ENCODE measurements at regions not wholly inside any gene's neighbourhood (a gene's known extent, or its start where the extent isn't known, plus 50 kb on each side); places are given as distances from the start of the nearest gene placed in this dataset.

DNA sequence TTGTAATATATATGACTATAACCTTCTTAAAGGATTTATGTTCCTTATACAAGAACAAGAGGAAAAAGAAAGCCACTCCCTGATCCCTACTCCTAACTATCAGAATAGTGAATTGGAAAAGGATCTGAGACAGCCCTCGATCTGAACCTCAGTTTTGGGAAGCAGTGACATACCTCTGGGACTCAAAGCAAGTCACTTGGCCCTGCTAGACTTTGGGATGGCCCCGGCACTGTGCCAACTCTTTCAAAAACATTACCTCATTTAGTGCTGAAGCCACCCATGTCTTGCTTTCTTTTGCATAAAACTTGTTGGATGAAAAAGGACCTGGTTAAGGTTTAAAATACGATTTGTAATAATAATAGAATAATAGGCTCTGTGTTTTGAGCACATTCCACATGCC lies 447.3 kb downstream of the FGF9 start:
- TF ChIP-seq EP300 (IDR thresholded peaks at IDR 0.05) (no peak), POLR2AphosphoS5 (IDR thresholded peaks at IDR 0.05) (no peak), POLR2A (IDR thresholded peaks at IDR 0.05) (no peak)
- TF ChIP-seq, protein P1, sequence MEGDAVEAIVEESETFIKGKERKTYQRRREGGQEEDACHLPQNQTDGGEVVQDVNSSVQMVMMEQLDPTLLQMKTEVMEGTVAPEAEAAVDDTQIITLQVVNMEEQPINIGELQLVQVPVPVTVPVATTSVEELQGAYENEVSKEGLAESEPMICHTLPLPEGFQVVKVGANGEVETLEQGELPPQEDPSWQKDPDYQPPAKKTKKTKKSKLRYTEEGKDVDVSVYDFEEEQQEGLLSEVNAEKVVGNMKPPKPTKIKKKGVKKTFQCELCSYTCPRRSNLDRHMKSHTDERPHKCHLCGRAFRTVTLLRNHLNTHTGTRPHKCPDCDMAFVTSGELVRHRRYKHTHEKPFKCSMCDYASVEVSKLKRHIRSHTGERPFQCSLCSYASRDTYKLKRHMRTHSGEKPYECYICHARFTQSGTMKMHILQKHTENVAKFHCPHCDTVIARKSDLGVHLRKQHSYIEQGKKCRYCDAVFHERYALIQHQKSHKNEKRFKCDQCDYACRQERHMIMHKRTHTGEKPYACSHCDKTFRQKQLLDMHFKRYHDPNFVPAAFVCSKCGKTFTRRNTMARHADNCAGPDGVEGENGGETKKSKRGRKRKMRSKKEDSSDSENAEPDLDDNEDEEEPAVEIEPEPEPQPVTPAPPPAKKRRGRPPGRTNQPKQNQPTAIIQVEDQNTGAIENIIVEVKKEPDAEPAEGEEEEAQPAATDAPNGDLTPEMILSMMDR (IDR thresholded peaks at IDR 0.05), result no peak
- DNase-seq, result no peak
- Histone ChIP-seq H3K4me1 (no peaks in the 10 kb centered on the region), H3K27ac (no peak overlapping the region), H3K9me3 (no peaks in the 10 kb centered on the region), H3K27me3 (no peaks in the 10 kb centered on the region), H3K4me3 (no peak overlapping the region), H3K36me3 (no peaks in the 10 kb centered on the region)
- WGBS, 2 donors, result 84 to 89% methylated on average over 3 of the region's 3 CpGs
- intact Hi-C loops (cut with DNase I), result no loop called here

GRCh38 chr13:22120646-22121045 lies 449.8 kb downstream of the FGF9 start:
- no peak for DNase-seq
- H3K4me1 ChIP-seq, result no peaks in the 10 kb centered on the region
- TF ChIP-seq POLR2A (IDR thresholded peaks at IDR 0.05), result no peak
- TF ChIP-seq EP300 (IDR thresholded peaks at IDR 0.05), result no peak
- no peak for TF ChIP-seq POLR2AphosphoS5 (IDR thresholded peaks at IDR 0.05)
- TF ChIP-seq, protein P1 (IDR thresholded peaks at IDR 0.05), result no peak
- H3K36me3 ChIP-seq, result no peaks in the 10 kb centered on the region
- H3K27me3 ChIP-seq, result no peaks in the 10 kb centered on the region
- no peak overlapping the region for H3K27ac ChIP-seq
- no peak overlapping the region for H3K4me3 ChIP-seq
- 86 to 90% methylated on average over 7 of the region's 7 CpGs for WGBS, 2 donors
- no peaks in the 10 kb centered on the region for H3K9me3 ChIP-seq
- intact Hi-C loops (cut with DNase I), result no loop called here

- intact Hi-C loops (cut with DNase I), result no loop called here
- no peak for TF ChIP-seq EP300 (IDR thresholded peaks at IDR 0.05)
- no peak for TF ChIP-seq POLR2A (IDR thresholded peaks at IDR 0.05)
- TF ChIP-seq, protein P1 (IDR thresholded peaks at IDR 0.05), result no peak
- TF ChIP-seq POLR2AphosphoS5 (IDR thresholded peaks at IDR 0.05), result no peak
- no peaks in the 10 kb centered on the region for H3K36me3 ChIP-seq
- no peaks in the 10 kb centered on the region for H3K27me3 ChIP-seq
- H3K4me1 ChIP-seq, result no peaks in the 10 kb centered on the region
- no peak overlapping the region for H3K4me3 ChIP-seq
- no peaks in the 10 kb centered on the region for H3K9me3 ChIP-seq
- 78% methylated on average over 10 of the region's 10 CpGs for WGBS, 2 donors
- H3K27ac ChIP-seq, result no peak overlapping the region
- DNase-seq, result no peak
These were observed 450.4 kb downstream of the FGF9 start for GRCh38 chr13:22121146-22121739.

DNA sequence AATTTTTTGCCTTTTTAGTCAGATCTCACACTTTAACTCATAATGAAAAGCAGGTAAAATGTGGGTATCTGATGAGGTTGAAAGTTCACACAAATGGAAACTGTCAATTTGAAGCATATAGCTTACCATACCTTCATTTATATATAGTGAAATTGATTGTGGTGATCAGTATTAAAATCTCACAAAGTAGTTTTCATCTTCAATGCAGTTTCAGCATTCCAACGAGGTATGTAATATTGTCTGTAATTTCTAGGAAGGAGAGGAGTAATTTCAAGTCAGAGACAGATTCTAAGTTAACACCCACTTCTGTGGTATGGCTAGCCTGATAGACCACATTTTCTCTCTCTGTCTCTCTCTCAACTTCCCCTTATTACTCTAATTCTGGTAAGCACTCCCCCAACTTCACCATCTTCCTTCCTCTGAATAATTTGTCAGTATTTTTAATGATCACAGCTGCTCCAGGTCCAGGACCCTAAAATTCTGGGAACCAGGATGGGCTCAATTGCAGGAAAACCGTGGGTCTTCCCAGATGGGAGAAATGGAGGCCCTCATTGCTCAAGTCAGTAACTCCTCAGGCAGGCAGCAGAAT lies 455.7 kb downstream of the FGF9 start:
- H3K4me1 ChIP-seq, result no peaks in the 10 kb centered on the region
- H3K27ac ChIP-seq, result no peak overlapping the region
- DNase-seq, result no peak
- intact Hi-C loops (cut with DNase I), result no loop called here
- no peaks in the 10 kb centered on the region for H3K27me3 ChIP-seq
- no peak for TF ChIP-seq POLR2A (IDR thresholded peaks at IDR 0.05)
- TF ChIP-seq POLR2AphosphoS5 (IDR thresholded peaks at IDR 0.05), result no peak
- TF ChIP-seq EP300 (IDR thresholded peaks at IDR 0.05), result no peak
- TF ChIP-seq, protein P1 (IDR thresholded peaks at IDR 0.05), result no peak
- no peaks in the 10 kb centered on the region for H3K36me3 ChIP-seq
- no peak overlapping the region for H3K4me3 ChIP-seq
- WGBS, 2 donors, result 18 to 26% methylated on average over 2 of the region's 2 CpGs
- no peaks in the 10 kb centered on the region for H3K9me3 ChIP-seq
